ENCODE measurements at regions not wholly inside any gene's neighbourhood (a gene's known extent, or its start where the extent isn't known, plus 50 kb on each side); places are given as distances from the start of the nearest gene placed in this dataset.

DNA sequence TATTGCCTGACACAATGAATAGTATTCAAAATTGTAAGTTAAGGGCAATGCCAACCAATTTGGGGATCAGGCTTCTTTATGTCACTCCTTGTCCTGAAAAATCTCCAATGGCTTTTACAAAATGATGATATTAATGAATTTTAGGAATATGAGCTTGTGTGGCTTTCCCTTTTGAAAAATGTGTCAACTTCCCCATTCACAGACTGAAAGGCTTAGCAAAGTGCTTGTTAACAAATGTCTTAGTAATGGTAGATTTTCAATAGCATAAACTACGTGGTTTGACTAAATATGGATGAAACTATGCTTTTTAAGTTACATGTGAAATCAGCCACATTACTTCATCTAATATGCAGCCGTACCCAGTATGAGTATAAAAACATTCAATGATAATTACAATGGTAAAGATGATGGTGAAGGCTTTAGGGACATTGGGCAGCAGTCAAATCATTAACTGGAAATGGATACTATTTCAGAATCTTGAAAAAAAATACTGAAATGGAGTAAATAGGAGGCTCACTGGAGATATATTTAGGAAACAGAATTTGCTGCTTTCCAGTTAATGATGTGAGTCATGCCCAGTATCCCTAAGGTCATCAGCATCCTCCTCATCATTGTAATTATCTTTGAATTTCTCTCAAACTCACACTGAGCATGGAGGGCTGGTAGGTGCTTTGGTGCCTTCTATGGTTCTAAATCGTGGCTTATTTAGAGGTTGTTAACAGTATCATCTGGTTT lies 113.3 kb upstream of the ZNF608 start:
- no peak for TF ChIP-seq TEAD4 (IDR thresholded peaks at IDR 0.05)
- no peak for TF ChIP-seq NFIC (IDR thresholded peaks at IDR 0.05)
- TF ChIP-seq ZBTB7A (IDR thresholded peaks at IDR 0.05; ENCODE audit: low read depth), result no peak
- no peak for TF ChIP-seq CREB1 (IDR thresholded peaks at IDR 0.05; ENCODE audit: low read depth)
- TF ChIP-seq EP300 (IDR thresholded peaks at IDR 0.05; ENCODE audit: borderline replicate concordance), result no peak
- TF ChIP-seq RAD21 (IDR thresholded peaks at IDR 0.05; ENCODE audit: low read depth), result no peak
- no peak for TF ChIP-seq TCF12 (IDR thresholded peaks at IDR 0.05; ENCODE audit: low read depth)
- TF ChIP-seq, protein P1, sequence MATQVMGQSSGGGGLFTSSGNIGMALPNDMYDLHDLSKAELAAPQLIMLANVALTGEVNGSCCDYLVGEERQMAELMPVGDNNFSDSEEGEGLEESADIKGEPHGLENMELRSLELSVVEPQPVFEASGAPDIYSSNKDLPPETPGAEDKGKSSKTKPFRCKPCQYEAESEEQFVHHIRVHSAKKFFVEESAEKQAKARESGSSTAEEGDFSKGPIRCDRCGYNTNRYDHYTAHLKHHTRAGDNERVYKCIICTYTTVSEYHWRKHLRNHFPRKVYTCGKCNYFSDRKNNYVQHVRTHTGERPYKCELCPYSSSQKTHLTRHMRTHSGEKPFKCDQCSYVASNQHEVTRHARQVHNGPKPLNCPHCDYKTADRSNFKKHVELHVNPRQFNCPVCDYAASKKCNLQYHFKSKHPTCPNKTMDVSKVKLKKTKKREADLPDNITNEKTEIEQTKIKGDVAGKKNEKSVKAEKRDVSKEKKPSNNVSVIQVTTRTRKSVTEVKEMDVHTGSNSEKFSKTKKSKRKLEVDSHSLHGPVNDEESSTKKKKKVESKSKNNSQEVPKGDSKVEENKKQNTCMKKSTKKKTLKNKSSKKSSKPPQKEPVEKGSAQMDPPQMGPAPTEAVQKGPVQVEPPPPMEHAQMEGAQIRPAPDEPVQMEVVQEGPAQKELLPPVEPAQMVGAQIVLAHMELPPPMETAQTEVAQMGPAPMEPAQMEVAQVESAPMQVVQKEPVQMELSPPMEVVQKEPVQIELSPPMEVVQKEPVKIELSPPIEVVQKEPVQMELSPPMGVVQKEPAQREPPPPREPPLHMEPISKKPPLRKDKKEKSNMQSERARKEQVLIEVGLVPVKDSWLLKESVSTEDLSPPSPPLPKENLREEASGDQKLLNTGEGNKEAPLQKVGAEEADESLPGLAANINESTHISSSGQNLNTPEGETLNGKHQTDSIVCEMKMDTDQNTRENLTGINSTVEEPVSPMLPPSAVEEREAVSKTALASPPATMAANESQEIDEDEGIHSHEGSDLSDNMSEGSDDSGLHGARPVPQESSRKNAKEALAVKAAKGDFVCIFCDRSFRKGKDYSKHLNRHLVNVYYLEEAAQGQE (IDR thresholded peaks at IDR 0.05; ENCODE audit: low read depth), result no peak
- TF ChIP-seq, protein P2, sequence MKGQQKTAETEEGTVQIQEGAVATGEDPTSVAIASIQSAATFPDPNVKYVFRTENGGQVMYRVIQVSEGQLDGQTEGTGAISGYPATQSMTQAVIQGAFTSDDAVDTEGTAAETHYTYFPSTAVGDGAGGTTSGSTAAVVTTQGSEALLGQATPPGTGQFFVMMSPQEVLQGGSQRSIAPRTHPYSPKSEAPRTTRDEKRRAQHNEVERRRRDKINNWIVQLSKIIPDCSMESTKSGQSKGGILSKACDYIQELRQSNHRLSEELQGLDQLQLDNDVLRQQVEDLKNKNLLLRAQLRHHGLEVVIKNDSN (IDR thresholded peaks at IDR 0.05), result no peak

DNA sequence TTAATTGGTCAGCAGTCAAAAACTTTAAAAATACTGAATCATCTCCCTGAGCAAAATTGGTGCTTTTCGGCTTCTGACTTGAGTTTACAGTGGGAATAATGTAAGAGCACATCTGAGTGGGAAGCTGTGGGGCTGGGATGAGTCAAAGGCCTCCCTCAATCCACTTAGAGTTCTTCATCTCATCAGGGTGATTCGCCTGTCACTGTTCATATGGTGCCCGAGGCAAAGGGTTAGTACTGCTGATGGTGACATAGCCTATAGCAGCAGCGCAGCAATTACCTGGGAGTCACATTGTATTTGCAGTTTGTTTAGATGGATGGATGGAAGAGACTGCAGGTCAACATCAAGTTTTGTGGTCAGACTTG lies 113.8 kb upstream of the ZNF608 start:
- TF ChIP-seq, protein P3, sequence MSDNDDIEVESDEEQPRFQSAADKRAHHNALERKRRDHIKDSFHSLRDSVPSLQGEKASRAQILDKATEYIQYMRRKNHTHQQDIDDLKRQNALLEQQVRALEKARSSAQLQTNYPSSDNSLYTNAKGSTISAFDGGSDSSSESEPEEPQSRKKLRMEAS (IDR thresholded peaks at IDR 0.05), result no peak
- TF ChIP-seq, protein P1 (IDR thresholded peaks at IDR 0.05; ENCODE audit: low read depth), result no peak
- TF ChIP-seq EP300 (IDR thresholded peaks at IDR 0.05; ENCODE audit: borderline replicate concordance) (no peak), YY1 (IDR thresholded peaks at IDR 0.05; ENCODE audit: low read depth) (no peak), CREB1 (IDR thresholded peaks at IDR 0.05; ENCODE audit: low read depth) (no peak), TAF1 (IDR thresholded peaks at IDR 0.05; ENCODE audit: low read depth) (no peak), CEBPB (IDR thresholded peaks at IDR 0.05) (no peak), TEAD4 (IDR thresholded peaks at IDR 0.05) (no peak), EGR1 (IDR thresholded peaks at IDR 0.05) (no peak), NFIC (IDR thresholded peaks at IDR 0.05) (no peak), ZBTB7A (IDR thresholded peaks at IDR 0.05; ENCODE audit: low read depth) (no peak), FOXM1 (IDR thresholded peaks at IDR 0.05; ENCODE audit: borderline replicate concordance, low read depth) (no peak), RAD21 (IDR thresholded peaks at IDR 0.05; ENCODE audit: low read depth) (no peak)
- TF ChIP-seq, protein P2 (IDR thresholded peaks at IDR 0.05), result no peak

DNA sequence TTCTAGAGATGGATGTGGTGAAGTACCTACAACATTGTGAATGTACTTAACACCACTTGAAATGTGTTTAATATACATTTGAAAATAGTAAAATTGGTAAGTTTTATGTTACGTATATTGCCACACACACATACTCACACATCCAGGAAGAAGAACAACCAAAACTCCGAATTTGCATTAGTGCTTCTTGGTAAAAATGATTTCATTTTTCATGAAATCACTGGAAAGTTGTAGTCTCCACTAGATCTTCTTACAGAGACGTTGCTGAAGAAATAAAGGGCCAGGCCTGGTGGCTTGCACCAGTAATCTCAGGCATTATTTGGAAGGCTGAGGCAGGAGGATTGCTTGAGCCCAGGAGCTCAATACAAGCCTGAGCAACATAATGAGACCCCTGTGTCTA lies 118.6 kb upstream of the ZNF608 start:
- TF ChIP-seq CEBPB (IDR thresholded peaks at IDR 0.05) (no peak), ZBTB7A (IDR thresholded peaks at IDR 0.05; ENCODE audit: low read depth) (no peak), CREB1 (IDR thresholded peaks at IDR 0.05; ENCODE audit: low read depth) (no peak), FOXM1 (IDR thresholded peaks at IDR 0.05; ENCODE audit: borderline replicate concordance, low read depth) (no peak), EP300 (IDR thresholded peaks at IDR 0.05; ENCODE audit: borderline replicate concordance) (no peak), TAF1 (IDR thresholded peaks at IDR 0.05; ENCODE audit: low read depth) (no peak), EGR1 (IDR thresholded peaks at IDR 0.05) (no peak), TEAD4 (IDR thresholded peaks at IDR 0.05) (no peak), RAD21 (IDR thresholded peaks at IDR 0.05; ENCODE audit: low read depth) (no peak), TCF12 (IDR thresholded peaks at IDR 0.05; ENCODE audit: low read depth) (no peak), YY1 (IDR thresholded peaks at IDR 0.05; ENCODE audit: low read depth) (no peak), NFIC (IDR thresholded peaks at IDR 0.05) (no peak)
- TF ChIP-seq, protein P1 (IDR thresholded peaks at IDR 0.05; ENCODE audit: low read depth), result no peak
- TF ChIP-seq, protein P3 (IDR thresholded peaks at IDR 0.05), result no peak
- TF ChIP-seq, protein P2 (IDR thresholded peaks at IDR 0.05), result no peak
